MCF 10A (cell line): ENCODE measurements at regions not wholly inside any gene's neighbourhood (a gene's known extent, or its start where the extent isn't known, plus 50 kb on each side); places are given as distances from the start of the nearest gene placed in this dataset.
A peak's percentile ranks its signal among the peaks of the same experiment; 100 is the strongest.

Source experiments
- BruUV-seq: library from RNA; stranded (reverse); fragments of 400-500 nt; replicated peaks from 2 replicates; lab custom pipeline; 2021; lab: Mats Ljungman, UMichigan
- CTCF ChIA-PET: fragments of 300-600 bp; sonication (Branson Sonifier 250); formaldehyde crosslinking; extraction: SDS; loops from one replicate; lab custom pipeline; 2021; ENCODE audit warnings: antibody characterized with exemption, inconsistent platforms; lab: Yijun Ruan, JAX
- POLR2A ChIA-PET: fragments of 300-600, 350-650 bp; sonication (Branson Sonifier 250); formaldehyde crosslinking; extraction: SDS; loops from one replicate; lab custom pipeline; 2020; ENCODE audit warnings: antibody characterized with exemption, inconsistent platforms; lab: Yijun Ruan, JAX
- DNase-seq: peaks from one replicate; pipeline ENCODE4 v3.0.0-alpha.2; 2018; ENCODE audit not compliant: unreplicated experiment
- H3K27ac Mint-ChIP-seq: one replicate; pipeline ENCODE4 v1.8.0; 2022; ENCODE audit warnings: mild to moderate bottlenecking, low read depth, mixed read lengths; ENCODE audit not compliant: unreplicated experiment
- H3K27me3 Mint-ChIP-seq: one replicate; pipeline ENCODE4 v1.8.0; 2022; ENCODE audit warnings: mixed read lengths; ENCODE audit not compliant: insufficient read depth, unreplicated experiment
- H3K36me3 Mint-ChIP-seq: one replicate; pipeline ENCODE4 v1.8.0; 2022; ENCODE audit warnings: mild to moderate bottlenecking, moderate library complexity, mixed read lengths; ENCODE audit not compliant: insufficient read depth, unreplicated experiment
- H3K4me1 Mint-ChIP-seq: one replicate; pipeline ENCODE4 v1.8.0; 2022; ENCODE audit warnings: mixed read lengths; ENCODE audit not compliant: insufficient read depth, unreplicated experiment
- H3K4me3 Mint-ChIP-seq: one replicate; pipeline ENCODE4 v1.8.0; 2022; ENCODE audit warnings: mild to moderate bottlenecking, moderate library complexity, mixed read lengths; ENCODE audit not compliant: unreplicated experiment
- H3K9me3 Mint-ChIP-seq: one replicate; pipeline ENCODE4 v1.8.0; 2022; ENCODE audit warnings: mixed read lengths; ENCODE audit not compliant: unreplicated experiment
- CTCF ChIP-seq: fragments of 200-600 bp; IDR thresholded peaks from one replicate; pipeline ENCODE4 v1.8.0; 2022; ENCODE audit warnings: antibody characterized with exemption, mild to moderate bottlenecking; ENCODE audit not compliant: unreplicated experiment
- intact Hi-C: fragments of 100-400 bp; cut with micrococcal nuclease; formaldehyde crosslinking; loops from 2 replicates; pipeline ENCODE4 v1.14.1; 2022

GRCh38 chr5:20985754-20986153 lies 997.8 kb upstream of the CDH18 start:
- no peak for TF ChIP-seq CTCF
- DNase-seq, result no peak
- intact Hi-C loops, result no loop called here
- no peak overlapping the region for H3K27ac Mint-ChIP-seq
- H3K9me3 Mint-ChIP-seq, result peaks cover 5% of the 10 kb centered on the region
- ChIA-PET CTCF (interaction anchor here (1.4 kb wide), 1 partner anchor 14 kb away, joined by 5 read pairs; no protein-coding TSS in a partner anchor), POLR2A (no interaction called here)
- BruUV-seq, result no TSS peak
- no peaks in the 10 kb centered on the region for H3K36me3 Mint-ChIP-seq
- H3K27me3 Mint-ChIP-seq, result no peaks in the 10 kb centered on the region
- H3K4me1 Mint-ChIP-seq, result no peaks in the 10 kb centered on the region
- no peak overlapping the region for H3K4me3 Mint-ChIP-seq

GRCh38 chr5:20974426-20974825 lies 986.4 kb upstream of the CDH18 start:
- Mint-ChIP-seq H3K27me3 (no peaks in the 10 kb centered on the region), H3K4me3 (no peak overlapping the region), H3K36me3 (no peaks in the 10 kb centered on the region), H3K4me1 (no peaks in the 10 kb centered on the region), H3K9me3 (no peaks in the 10 kb centered on the region), H3K27ac (no peak overlapping the region)
- no peak for TF ChIP-seq CTCF
- ChIA-PET CTCF (interaction anchor here (0.7 kb wide), 2 partner anchors 12 to 184 kb away, joined by 3 to 4 read pairs; no protein-coding TSS in a partner anchor), POLR2A (no interaction called here)
- no TSS peak for BruUV-seq
- peak; percentile 8 for DNase-seq
- intact Hi-C loops, result loop anchor here (10.0 kb wide), 1 partner anchor 290 kb away; no protein-coding TSS in a partner anchor

GRCh38 chr5:20972419-20972925 lies 984.5 kb upstream of the CDH18 start:
- TF ChIP-seq CTCF, result peak; percentile 45
- no peaks in the 10 kb centered on the region for H3K27me3 Mint-ChIP-seq
- peak overlapping the region; percentile 77 for H3K4me3 Mint-ChIP-seq
- H3K4me1 Mint-ChIP-seq, result no peaks in the 10 kb centered on the region
- no peaks in the 10 kb centered on the region for H3K9me3 Mint-ChIP-seq
- H3K27ac Mint-ChIP-seq, result peak overlapping the region; percentile 36
- POLR2A ChIA-PET, result interaction anchor here (0.7 kb wide), 1 partner anchor 825 kb away, joined by 3 read pairs; no protein-coding TSS in a partner anchor
- no peaks in the 10 kb centered on the region for H3K36me3 Mint-ChIP-seq
- intact Hi-C loops, result loop anchor here (1.0 to 10.0 kb wide), 4 partner anchors 292 to 831 kb away; no protein-coding TSS in a partner anchor
- CTCF ChIA-PET, result interaction anchor here (0.6 to 1.5 kb wide), 11 partner anchors 9 to 960 kb away, joined by 3 to 6 read pairs (median 4); no protein-coding TSS in a partner anchor
- no TSS peak for BruUV-seq
- DNase-seq, result peak; percentile 68

GRCh38 chr5:20959347-20959746 lies 971.3 kb upstream of the CDH18 start:
- DNase-seq, result no peak
- POLR2A ChIA-PET, result no interaction called here
- CTCF ChIA-PET, result no interaction called here

More at GRCh38 chr5:20959347-20959746, 971.3 kb upstream of the CDH18 start:
- no peak for TF ChIP-seq CTCF
- no peaks in the 10 kb centered on the region for H3K27me3 Mint-ChIP-seq
- H3K4me3 Mint-ChIP-seq, result no peak overlapping the region
- H3K27ac Mint-ChIP-seq, result no peak overlapping the region
- BruUV-seq, result no TSS peak
- intact Hi-C loops, result no loop called here
- no peaks in the 10 kb centered on the region for H3K4me1 Mint-ChIP-seq
- no peaks in the 10 kb centered on the region for H3K9me3 Mint-ChIP-seq
- no peaks in the 10 kb centered on the region for H3K36me3 Mint-ChIP-seq
